ENCODE measurements at regions not wholly inside any gene's neighbourhood (a gene's known extent, or its start where the extent isn't known, plus 50 kb on each side); places are given as distances from the start of the nearest gene placed in this dataset.
A peak's percentile ranks its signal among the peaks of the same experiment; 100 is the strongest.

DNA sequence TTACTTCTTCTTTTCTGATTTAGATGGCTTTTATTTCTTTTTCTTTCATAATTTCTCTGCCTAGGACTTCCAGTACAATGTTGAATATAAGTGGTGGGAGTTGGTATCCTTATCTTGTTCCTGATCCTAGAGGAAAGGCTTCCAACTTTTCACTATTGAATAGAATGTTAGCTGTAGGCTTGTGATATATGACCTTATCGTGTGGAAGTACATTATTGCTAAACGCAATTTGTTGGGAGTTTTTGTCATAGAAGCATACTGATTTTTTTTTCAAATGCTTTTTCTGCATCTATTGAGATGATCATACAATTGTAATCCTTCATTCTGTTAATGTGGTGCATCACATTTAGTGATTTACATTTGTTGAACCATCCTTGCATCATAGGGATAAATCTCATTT lies 79.5 kb downstream of the FASLG start:
- TF ChIP-seq CTCF (IDR thresholded peaks at IDR 0.05; ENCODE audit: low read depth, low read length), result no peak
- ChIA-PET CTCF (no interaction called here), POLR2A (no interaction called here)
- no peak for DNase-seq (ENCODE audit: low read depth, low spot score)
- no peaks in the 10 kb centered on the region for H3K9me3 ChIP-seq (ENCODE audit: control insufficient read depth, insufficient read depth, low read length)
- no peak overlapping the region for H3K27ac ChIP-seq (ENCODE audit: low read depth, low read length)
- peaks cover 2% of the 10 kb centered on the region for H3K27me3 ChIP-seq (ENCODE audit: control insufficient read depth, insufficient read depth, low read length)
- H3K4me3 ChIP-seq (ENCODE audit: low read depth, low read length), result no peak overlapping the region

DNA sequence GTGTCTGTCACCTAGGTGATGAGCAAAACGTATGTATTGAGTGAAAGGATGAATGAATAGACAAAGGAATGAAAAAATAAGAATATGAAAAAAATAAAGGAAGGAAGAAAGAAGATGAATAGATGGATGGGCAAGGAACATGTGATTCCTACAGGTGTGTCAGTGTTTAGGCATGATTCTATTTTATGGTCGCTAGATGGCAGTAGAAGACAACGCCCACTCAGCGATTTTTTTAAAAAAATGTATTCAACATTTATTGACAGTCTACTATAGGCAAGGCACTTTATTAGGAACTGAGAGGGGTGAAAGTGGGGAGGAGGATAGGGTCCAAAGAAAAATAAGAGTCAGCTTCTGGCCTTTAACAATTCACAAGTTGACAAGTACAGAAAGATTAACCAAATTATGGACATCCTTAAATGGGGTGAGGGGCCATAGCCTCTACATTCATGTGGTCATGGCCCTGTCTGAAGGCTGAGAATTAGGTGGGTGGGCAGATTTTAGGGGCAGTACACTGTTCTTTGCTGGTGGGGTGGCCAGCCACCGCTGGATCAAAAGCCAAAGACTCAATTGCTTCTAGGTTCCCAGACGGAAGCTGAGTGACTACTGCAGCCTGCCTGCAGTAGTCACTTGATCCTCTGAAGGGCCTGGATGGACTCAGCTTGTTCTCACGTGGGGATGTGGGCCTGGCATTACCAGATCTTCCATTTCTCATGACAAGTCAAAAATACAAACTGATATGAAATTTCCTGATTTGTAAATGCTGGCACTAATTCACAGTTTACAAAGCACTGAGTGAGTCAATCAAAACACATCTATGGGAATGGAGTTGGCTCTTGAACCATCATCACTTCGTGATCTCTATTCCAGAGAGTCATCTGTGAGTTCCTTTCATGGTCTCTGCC lies 83.9 kb downstream of the FASLG start:
- Histone ChIP-seq H3K4me3 (ENCODE audit: low read depth, low read length) (no peak overlapping the region), H3K27ac (ENCODE audit: low read depth, low read length) (no peak overlapping the region), H3K9me3 (ENCODE audit: control insufficient read depth, insufficient read depth, low read length) (no peaks in the 10 kb centered on the region), H3K27me3 (ENCODE audit: control insufficient read depth, insufficient read depth, low read length) (peaks cover 2% of the 10 kb centered on the region)
- TF ChIP-seq CTCF (IDR thresholded peaks at IDR 0.05; ENCODE audit: low read depth, low read length), result peak; percentile 72
- POLR2A ChIA-PET, result interaction anchor here (1.2 kb wide), 1 partner anchor 1125 kb away, joined by 3 read pairs; the partner anchor contains the start of genes GAS5 and ZBTB37
- CTCF ChIA-PET, result interaction anchor here (0.5 to 6.6 kb wide), 50 partner anchors 8 to 1983 kb away, joined by 3 to 205 read pairs (median 4); partner anchors contain the start of genes CENPL, PIGC and TNFSF4
- DNase-seq (ENCODE audit: low read depth, low spot score), result no peak

- Histone ChIP-seq H3K27me3 (ENCODE audit: control insufficient read depth, insufficient read depth, low read length) (peaks cover 2% of the 10 kb centered on the region), H3K27ac (ENCODE audit: low read depth, low read length) (no peak overlapping the region), H3K9me3 (ENCODE audit: control insufficient read depth, insufficient read depth, low read length) (peaks cover 7% of the 10 kb centered on the region), H3K4me3 (ENCODE audit: low read depth, low read length) (no peak overlapping the region)
- TF ChIP-seq CTCF (IDR thresholded peaks at IDR 0.05; ENCODE audit: low read depth, low read length), result peak; percentile 79
- ChIA-PET POLR2A (interaction anchor here (0.6 kb wide), 1 partner anchor 163 kb away, joined by 3 read pairs; no protein-coding TSS in a partner anchor), CTCF (interaction anchor here (0.6 to 6.6 kb wide), 76 partner anchors 8 to 1982 kb away, joined by 3 to 205 read pairs (median 4); partner anchors contain the start of genes TNFSF18 and TNFSF4)
- DNase-seq (ENCODE audit: low read depth, low spot score), result peak; percentile 72
Observed at GRCh38 chr1:172745014-172745413, 86.1 kb downstream of the FASLG start.

DNA sequence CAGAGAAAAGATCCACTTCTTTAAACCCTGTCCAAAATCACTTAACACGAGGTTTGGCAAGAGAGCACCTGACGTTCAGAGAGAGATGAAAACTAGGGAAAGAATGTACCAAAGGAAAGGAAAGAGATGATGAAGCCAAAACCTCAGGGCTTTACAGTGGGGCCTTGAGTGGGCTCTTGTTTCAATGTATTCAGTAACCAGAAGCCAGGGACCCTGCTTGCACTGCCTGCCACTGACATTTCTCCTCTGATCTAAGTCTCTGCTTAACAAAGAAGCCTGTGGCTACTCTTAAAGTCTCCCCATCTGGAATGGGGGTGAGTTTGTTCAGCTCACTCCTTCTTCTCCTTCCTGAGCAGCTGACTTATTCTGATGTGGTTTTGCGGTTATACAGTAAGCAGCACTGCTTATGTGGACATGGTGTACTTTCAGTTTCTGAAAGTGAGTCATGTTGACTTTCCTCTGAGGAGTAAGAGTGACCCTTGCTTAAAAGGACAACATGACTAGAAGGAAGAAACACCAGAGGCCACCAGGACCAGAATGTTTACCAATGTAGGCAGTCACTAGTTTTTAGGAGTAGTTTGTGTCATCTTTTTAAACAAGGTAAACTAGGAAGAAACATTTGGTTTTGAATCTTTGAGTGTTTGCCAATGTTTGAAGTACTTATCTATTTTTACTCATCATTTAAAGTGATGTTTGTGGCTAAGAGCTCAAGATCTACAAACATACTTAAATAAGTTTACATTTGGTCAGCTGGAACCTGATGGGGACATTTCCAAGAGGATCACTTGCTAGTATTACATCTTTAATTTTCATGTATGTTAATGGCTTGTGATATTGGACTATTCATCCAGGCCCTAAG lies 87.4 kb downstream of the FASLG start:
- Histone ChIP-seq H3K4me3 (ENCODE audit: low read depth, low read length) (no peak overlapping the region), H3K9me3 (ENCODE audit: control insufficient read depth, insufficient read depth, low read length) (peaks cover 7% of the 10 kb centered on the region), H3K27ac (ENCODE audit: low read depth, low read length) (peak overlapping the region; percentile 86), H3K27me3 (ENCODE audit: control insufficient read depth, insufficient read depth, low read length) (peaks cover 2% of the 10 kb centered on the region)
- ChIA-PET CTCF (interaction anchor here (0.6 to 6.6 kb wide), 10 partner anchors 15 to 727 kb away, joined by 3 to 205 read pairs (median 13); partner anchors contain the start of gene TNFSF4), POLR2A (interaction anchor here (0.5 to 1.2 kb wide), 4 partner anchors 78 to 584 kb away, joined by 3 to 4 read pairs (median 3); no protein-coding TSS in a partner anchor)
- no peak for TF ChIP-seq CTCF (IDR thresholded peaks at IDR 0.05; ENCODE audit: low read depth, low read length)
- peak; percentile 94 for DNase-seq (ENCODE audit: low read depth, low spot score)
